Stimulated activated CD4-positive, alpha-beta T cell treated with anti-CD3 and anti-CD28 coated beads, Interleukin-15, amount 100 ng/mL, for 24 hours (primary cell): ENCODE measurements at regions not wholly inside any gene's neighbourhood (a gene's known extent, or its start where the extent isn't known, plus 50 kb on each side); places are given as distances from the start of the nearest gene placed in this dataset.

ENCODE experiments used
- DNase-seq: peaks from one replicate; pipeline ENCODE4 v3.0.0-alpha.2; 2020

- peak; percentile 96 for DNase-seq
Measured at GRCh38 chr3:194769020-194769643, 83.4 kb downstream of the FAM43A start.

DNA sequence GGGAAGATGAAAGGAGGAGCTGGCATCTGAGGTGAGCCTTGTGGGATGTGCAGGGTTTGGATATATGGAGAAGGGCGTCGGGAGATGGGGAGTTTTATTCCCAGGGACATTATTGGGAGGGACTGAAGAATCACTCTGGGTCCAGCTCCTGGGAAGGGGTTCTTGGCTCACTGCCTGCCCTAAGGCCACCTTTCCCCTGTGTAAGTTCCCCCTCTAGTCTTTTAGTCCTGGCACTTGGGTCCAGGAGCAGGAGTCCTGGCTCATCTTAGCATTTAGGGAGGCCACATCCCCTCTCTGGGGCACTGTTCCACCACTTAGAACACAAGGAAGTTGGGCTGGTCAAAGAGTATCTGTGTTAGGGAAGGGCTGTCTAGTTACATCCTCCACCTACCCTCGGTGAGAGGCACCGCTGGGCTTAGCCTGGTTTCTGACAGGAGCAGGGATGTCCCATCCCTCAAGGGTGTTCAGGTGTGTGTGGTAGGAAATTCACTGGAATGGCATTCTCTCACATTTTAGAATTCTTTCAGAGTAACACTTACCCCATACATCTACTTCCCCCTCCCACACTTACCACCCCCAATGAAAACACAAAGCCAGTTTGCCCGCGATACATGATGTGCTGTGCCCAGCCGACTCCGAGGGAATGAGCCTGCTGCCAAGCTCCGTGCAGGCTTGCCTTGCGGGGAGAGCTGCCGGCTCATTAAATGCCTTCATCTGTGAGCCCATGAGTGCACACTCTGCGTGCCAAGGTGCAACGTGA, 86.7 kb downstream of the FAM43A start:
- DNase-seq, result no peak

DNA sequence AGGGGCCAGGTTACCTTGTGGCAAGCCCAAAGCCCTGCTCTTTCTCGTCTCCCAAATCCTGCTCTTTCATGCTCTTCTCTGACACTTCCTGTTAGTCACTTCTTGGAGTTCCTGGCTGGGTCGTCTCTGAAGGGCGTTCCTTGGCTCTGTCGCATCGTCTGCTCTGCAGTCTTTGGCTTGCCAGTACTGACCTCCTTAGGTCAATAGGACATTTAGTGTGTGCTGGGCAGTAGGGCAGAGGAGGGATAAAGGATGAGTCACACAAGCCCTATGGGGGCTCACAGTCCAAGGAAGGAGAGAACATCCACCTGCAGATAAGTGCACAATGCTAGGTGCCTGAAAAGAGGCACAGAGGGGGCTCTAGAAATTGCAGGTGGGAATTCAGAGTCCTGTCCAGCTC, 87.5 kb downstream of the FAM43A start:
- DNase-seq, result no peak

DNA sequence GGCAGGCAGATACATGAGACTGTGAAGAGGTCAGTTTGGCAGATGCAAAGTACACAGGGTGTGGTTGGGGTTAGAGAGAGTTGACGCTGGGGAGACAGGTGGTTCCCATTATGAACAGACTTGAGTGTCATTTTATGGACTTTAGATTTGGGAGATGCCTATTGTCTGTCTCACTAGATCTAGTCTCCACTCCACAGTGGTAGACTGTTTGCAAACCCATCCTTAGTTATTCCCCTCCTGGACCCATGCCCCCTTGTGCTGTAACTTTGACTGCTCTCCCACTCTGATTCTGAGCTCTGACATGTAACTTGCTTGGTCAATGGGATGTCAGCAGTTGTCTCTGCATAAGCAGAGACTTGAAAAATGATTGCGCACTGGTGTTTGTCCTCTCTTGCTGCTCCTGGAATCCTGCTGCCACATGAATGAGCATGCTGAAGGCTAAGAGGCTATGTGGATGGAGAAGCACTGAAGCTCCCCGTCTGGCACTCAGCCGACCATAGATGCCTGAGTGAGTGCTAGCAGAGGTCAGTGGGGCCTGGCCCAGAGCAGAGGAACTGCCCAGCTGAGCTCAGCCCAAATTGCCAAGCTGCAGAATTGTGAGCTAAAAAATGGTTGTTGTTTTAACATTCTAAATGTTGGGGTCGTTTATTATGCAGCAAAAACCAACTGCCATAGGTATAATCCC, 88.2 kb downstream of the FAM43A start:
- no peak for DNase-seq

DNA sequence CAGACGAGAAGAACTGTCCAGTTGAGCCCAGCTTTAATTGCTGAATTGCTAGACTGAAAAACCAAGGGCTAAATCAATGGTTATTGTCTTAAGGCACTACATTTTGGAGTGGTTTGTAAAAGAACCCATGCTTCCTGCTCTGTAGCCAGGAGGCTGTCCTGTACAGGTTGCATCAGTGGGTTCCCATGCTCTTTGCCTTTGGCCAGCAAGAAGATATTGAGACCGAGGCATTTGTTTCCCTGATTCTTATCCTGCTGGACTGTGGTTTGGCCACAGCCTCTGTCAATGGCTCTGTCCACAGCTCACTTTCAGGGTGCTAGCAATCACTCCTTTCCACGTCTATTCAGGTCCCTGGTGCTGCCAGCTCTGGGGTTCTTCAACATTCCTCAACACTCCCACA, 89.6 kb downstream of the FAM43A start:
- DNase-seq, result no peak

- DNase-seq, result no peak
Measured at GRCh38 chr3:194775731-194776130, 90.0 kb downstream of the FAM43A start.

- DNase-seq, result no peak
Measured at GRCh38 chr3:194777729-194778128, 92.0 kb downstream of the FAM43A start.

GRCh38 chr3:194779729-194780224, 94.1 kb downstream of the FAM43A start:
- DNase-seq, result no peak

- DNase-seq, result no peak
Measured at GRCh38 chr3:194780706-194781105, 95.0 kb downstream of the FAM43A start.

DNA sequence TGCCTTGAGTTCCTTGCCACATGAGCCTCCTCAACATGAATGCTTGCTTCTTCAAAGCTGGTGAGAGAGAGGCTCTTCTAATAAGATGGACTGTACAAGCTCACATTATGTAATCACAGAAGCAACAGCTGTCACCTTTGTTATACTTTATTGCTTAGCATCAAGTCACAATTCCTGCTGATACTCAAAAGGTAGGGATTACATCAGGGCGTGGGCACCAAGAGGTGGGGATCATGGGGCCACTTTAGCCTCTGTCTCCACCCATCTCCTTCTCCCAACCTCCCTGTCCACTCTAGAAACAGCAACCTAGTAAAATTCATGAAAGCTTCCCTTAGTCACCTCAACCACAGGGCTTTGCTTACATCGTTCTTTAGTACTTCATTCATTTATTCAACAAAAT, 95.9 kb downstream of the FAM43A start:
- no peak for DNase-seq

GRCh38 chr3:194782698-194783404, 97.2 kb downstream of the FAM43A start:
- DNase-seq, result no peak

DNA sequence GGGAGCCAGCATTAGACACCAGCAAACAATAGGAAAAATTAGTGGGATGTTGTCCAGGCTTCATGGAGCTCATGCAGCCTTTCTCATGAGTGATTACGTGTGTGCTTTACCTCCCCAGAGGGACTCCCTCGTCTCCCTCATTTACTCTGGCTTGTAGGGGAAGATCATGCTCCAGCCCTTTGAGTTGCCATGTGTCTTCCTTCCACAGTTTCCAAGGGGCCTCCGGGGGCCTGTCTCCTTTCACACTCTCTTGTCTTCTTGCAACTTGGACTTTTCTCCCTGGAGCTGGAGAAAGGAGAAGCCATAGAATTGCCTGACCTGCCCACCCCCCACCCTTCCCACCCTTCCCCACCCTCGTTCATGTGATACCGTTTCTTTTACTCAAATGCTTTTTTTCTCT, 98.7 kb downstream of the FAM43A start:
- DNase-seq, result no peak

DNA sequence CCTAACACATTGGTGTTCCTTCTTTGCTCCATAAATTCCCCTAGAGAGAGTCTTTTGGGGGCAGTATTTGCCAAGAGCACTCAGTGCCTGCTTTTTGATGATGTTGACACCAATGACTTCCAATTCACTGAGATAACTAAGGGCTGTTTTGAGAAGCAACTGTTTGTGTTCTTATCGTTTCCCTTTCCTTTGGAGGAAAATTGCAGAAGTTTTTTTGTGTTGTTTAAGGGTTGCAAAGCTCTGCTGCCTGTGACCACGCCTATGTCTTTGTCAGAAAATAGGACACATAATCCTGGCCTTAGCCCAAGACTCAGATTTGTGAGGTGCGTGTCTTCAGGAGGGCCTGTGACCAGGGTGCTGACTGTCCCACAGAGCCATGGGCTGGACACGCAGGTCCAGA, 99.6 kb downstream of the FAM43A start:
- DNase-seq, result no peak

DNA sequence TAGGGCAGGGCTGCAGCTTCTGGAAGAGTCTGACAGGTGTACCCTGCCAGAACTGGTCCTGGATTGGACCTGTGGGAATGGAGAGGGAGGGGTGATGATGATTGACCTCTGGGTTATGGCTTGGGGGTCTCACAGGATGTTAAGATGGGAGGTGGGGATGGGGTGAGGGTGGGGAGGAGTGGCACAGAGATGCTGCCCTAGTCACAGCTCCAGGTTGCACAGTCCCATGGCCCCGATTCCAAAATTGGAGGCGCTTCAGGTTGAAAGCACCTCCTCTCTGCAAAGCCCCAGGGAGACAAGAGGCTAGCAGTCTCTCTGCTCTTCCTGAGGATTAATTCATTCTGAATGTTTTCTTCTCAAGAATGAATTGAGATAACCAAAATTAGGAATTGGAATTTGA, 101.4 kb downstream of the FAM43A start:
- no peak for DNase-seq

GRCh38 chr3:194787650-194788049, 102.0 kb downstream of the FAM43A start:
- no peak for DNase-seq

GRCh38 chr3:194792368-194792767, 106.7 kb downstream of the FAM43A start:
- no peak for DNase-seq

- no peak for DNase-seq
Measured at GRCh38 chr3:194797555-194798250, 112.0 kb downstream of the FAM43A start.

- DNase-seq, result no peak
Measured at GRCh38 chr3:194798486-194798885, 112.8 kb downstream of the FAM43A start.

GRCh38 chr3:194800002-194800401, 114.3 kb downstream of the FAM43A start:
- no peak for DNase-seq

DNA sequence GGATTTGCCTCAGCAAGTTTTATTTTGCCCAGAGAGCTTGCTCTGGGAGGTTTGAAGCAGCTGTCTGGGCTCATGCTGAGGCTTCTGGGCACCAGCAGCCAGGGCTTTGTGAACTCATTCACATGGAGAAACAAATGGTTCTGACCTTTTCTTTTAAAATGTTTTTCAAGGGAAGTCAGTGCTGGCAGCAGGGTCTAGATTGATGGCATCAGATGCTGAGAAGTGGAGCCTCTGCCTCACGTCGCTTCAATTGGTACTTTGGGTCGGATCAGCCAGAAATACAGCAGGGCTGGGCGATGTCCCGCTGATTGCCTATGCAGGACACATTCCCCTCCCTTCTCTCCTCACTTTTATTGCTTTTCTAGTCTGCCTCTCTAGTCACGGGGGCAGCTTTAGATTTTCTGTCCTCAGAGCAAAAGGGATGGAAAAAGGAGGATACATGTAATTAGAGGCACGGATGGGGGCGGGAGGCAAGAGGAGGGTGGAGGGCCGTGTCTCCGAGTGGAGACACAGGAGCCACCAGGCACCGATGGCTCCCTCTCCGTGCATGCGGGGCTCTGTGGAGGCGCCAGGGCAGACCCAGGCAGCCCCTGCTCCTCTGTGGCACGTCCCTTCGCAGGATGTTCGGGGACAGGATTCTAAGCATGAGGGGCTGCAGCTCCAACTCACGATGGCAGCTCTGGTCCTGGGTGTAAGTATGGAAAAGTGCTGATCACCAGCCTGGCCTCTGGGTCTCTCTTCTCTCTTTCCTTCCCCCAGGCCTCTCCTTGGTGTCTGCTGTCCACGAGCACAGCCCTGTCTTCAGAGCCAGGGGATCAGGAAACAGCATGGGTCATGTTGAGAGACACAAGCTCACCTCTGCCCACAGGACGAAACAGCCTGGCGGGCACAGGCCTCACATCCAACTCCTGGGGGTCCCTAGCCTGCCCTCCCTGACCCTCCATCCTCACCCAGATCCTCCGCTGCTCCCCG, 116.1 kb downstream of the FAM43A start:
- DNase-seq, result no peak

- DNase-seq, result no peak
Measured at GRCh38 chr3:194804796-194805195, 119.1 kb downstream of the FAM43A start.
